H1 (cell line): ENCODE measurements at regions not wholly inside any gene's neighbourhood (a gene's known extent, or its start where the extent isn't known, plus 50 kb on each side); places are given as distances from the start of the nearest gene placed in this dataset.

Source experiments
- CTCF ChIA-PET: fragments of 300-600 bp; sonication (Branson Sonifier 250); formaldehyde crosslinking; loops from one replicate; lab custom pipeline; 2021; ENCODE audit not compliant: partially characterized antibody; lab: Charles Lee
- POLR2A ChIA-PET: fragments of 300-600 bp; sonication (Branson Sonifier 250); formaldehyde crosslinking; loops from one replicate; lab custom pipeline; 2021; ENCODE audit warnings: inconsistent platforms; ENCODE audit not compliant: partially characterized antibody; lab: Charles Lee
- DNase-seq, 2 experiments: peaks; one replicate each; pipeline versions ENCODE4 v3.0.0 to v3.0.0-alpha.2; 2010 to 2022; ENCODE audit warnings: low spot score in 2 of 2, low read depth in 1 of 2, mixed read lengths in 1 of 2
- FAIRE-seq: peaks from 2 replicates; lab custom pipeline; 2011; peaks lifted over from hg19 to GRCh38; lab: Jason Lieb, UNC
- H2AFZ ChIP-seq: 2 replicates; pipeline ENCODE4 v1.8.1; 2012; ENCODE audit warnings: low read length, inconsistent platforms
- H2AK5ac ChIP-seq: 2 replicates; pipeline ENCODE4 v1.6.1; 2013; ENCODE audit warnings: low read depth, low read length
- H2BK120ac ChIP-seq: replicated peaks from 2 replicates; pipeline ENCODE3; 2013; ENCODE audit warnings: low read depth, low read length, inconsistent platforms
- H2BK12ac ChIP-seq: 2 replicates; pipeline ENCODE4 v1.6.1; 2013; ENCODE audit warnings: low read depth, low read length
- H2BK15ac ChIP-seq: 2 replicates; pipeline ENCODE4 v1.6.1; 2013; ENCODE audit warnings: low read length
- H2BK20ac ChIP-seq: 2 replicates; pipeline ENCODE4 v1.6.1; 2013; ENCODE audit warnings: low read length
- H2BK5ac ChIP-seq: 2 replicates; pipeline ENCODE4 v1.6.1; 2013; ENCODE audit warnings: low read depth, low read length
- H3K14ac ChIP-seq: 2 replicates; pipeline ENCODE4 v1.6.1; 2013; ENCODE audit warnings: inconsistent platforms; ENCODE audit not compliant: insufficient read length
- H3K18ac ChIP-seq: 2 replicates; pipeline ENCODE4 v1.6.1; 2013; ENCODE audit warnings: low read length; ENCODE audit errors: extremely low read depth
- H3K23ac ChIP-seq: 2 replicates; pipeline ENCODE4 v1.6.1; 2013; ENCODE audit warnings: inconsistent platforms; ENCODE audit not compliant: insufficient read length
- H3K23me2 ChIP-seq: 2 replicates; pipeline ENCODE4 v1.6.1; 2013; ENCODE audit warnings: low read depth, low read length
- H3K27ac ChIP-seq: 2 replicates; pipeline ENCODE4 v1.6.1; 2011; ENCODE audit warnings: low read depth, low read length, inconsistent platforms
- H3K27me3 ChIP-seq, 4 experiments: replicated peaks in 1 of 4; 1 replicate in 1 of 4; 2 replicates in 3 of 4; pipeline versions ENCODE4 v1.6.1 to v1.8.1; 2011 to 2013; ENCODE audit warnings: low read length in 3 of 4, mild to moderate bottlenecking in 3 of 4, inconsistent platforms in 2 of 4, mixed read lengths in 2 of 4, moderate library complexity in 1 of 4; ENCODE audit not compliant: control insufficient read depth in 3 of 4, insufficient read depth in 3 of 4; ENCODE audit errors: extremely low read depth in 1 of 4
- H3K36me3 ChIP-seq, 4 experiments: 2 replicates each; pipeline versions ENCODE4 v1.6.1 to v1.8.1; 2011 to 2013; ENCODE audit warnings: mild to moderate bottlenecking in 4 of 4, low read length in 3 of 4, moderate library complexity in 2 of 4, control low read depth in 1 of 4, inconsistent platforms in 1 of 4; ENCODE audit not compliant: insufficient read depth in 4 of 4, control insufficient read depth in 2 of 4
- H3K4ac ChIP-seq: replicated peaks from 2 replicates; pipeline ENCODE3; 2013; ENCODE audit warnings: low read length, low read depth, mixed read lengths, inconsistent platforms; ENCODE audit not compliant: insufficient read length
- H3K4me1 ChIP-seq, 4 experiments: replicated peaks in 1 of 4; 1 replicate in 1 of 4; 2 replicates in 3 of 4; pipeline versions ENCODE4 v1.6.1 to v1.8.1; 2011 to 2013; ENCODE audit warnings: low read length in 3 of 4, inconsistent platforms in 2 of 4, mixed read lengths in 1 of 4; ENCODE audit not compliant: insufficient read depth in 4 of 4, control insufficient read depth in 3 of 4
- H3K4me2 ChIP-seq, 2 experiments: 2 replicates each; pipeline versions ENCODE4 v1.6.1 to v1.8.1; 2011 to 2013; ENCODE audit warnings: low read depth in 2 of 2, low read length in 2 of 2, control low read depth in 1 of 2, inconsistent platforms in 1 of 2, mild to moderate bottlenecking in 1 of 2; ENCODE audit not compliant: insufficient read depth in 1 of 2
- H3K4me3 ChIP-seq, 4 experiments: fragments of 200-600, 300-600 bp in 1 of 4; sonication (generic), shearing (Covaris generic), sonication (Bioruptor Twin) in 1 of 4; 2 replicates each; pipeline versions ENCODE4 v1.5.1 to v1.8.1; 2011 to 2016; ENCODE audit warnings: low read length in 4 of 4, low read depth in 3 of 4, control low read depth in 2 of 4, inconsistent platforms in 2 of 4, mild to moderate bottlenecking in 2 of 4, mixed read lengths in 1 of 4, moderate library complexity in 1 of 4; ENCODE audit not compliant: insufficient read depth in 2 of 4; ENCODE audit errors: extremely low read depth in 1 of 4
- H3K56ac ChIP-seq: replicated peaks from 2 replicates; pipeline ENCODE3; 2013; ENCODE audit warnings: low read depth, mild to moderate bottlenecking, mixed read lengths, low read length, inconsistent platforms; ENCODE audit not compliant: insufficient read length
- H3K79me1 ChIP-seq: 2 replicates; pipeline ENCODE4 v1.6.1; 2013; ENCODE audit warnings: low read depth, low read length, control low read depth
- H3K79me2 ChIP-seq, 2 experiments: 2 replicates each; pipeline versions ENCODE4 v1.6.1 to v1.8.1; 2012 to 2013; ENCODE audit warnings: low read length in 2 of 2, mild to moderate bottlenecking in 2 of 2, inconsistent platforms in 1 of 2; ENCODE audit not compliant: insufficient read depth in 2 of 2, control insufficient read depth in 1 of 2
- H3K9ac ChIP-seq, 4 experiments: replicated peaks in 1 of 4; 1 replicate in 1 of 4; 2 replicates in 3 of 4; pipeline versions ENCODE4 v1.6.1 to v1.8.1; 2011 to 2013; ENCODE audit warnings: low read depth in 3 of 4, low read length in 3 of 4, control low read depth in 2 of 4, mild to moderate bottlenecking in 2 of 4, moderate library complexity in 2 of 4, inconsistent platforms in 1 of 4; ENCODE audit errors: extremely low read depth in 1 of 4
- H3K9me3 ChIP-seq, 2 experiments: 2 replicates each; pipeline versions ENCODE4 v1.6.1 to v1.8.1; 2012 to 2013; ENCODE audit warnings: mild to moderate bottlenecking in 2 of 2, moderate library complexity in 2 of 2, control low read depth in 1 of 2, inconsistent platforms in 1 of 2, low read depth in 1 of 2, low read length in 1 of 2, mixed read lengths in 1 of 2; ENCODE audit not compliant: insufficient read depth in 2 of 2
- H4K20me1 ChIP-seq, 2 experiments: replicated peaks in 1 of 2; 2 replicates each; pipeline versions ENCODE3 to v1.8.1; 2011 to 2013; ENCODE audit warnings: inconsistent platforms in 2 of 2, low read length in 2 of 2, mild to moderate bottlenecking in 1 of 2; ENCODE audit not compliant: insufficient read depth in 2 of 2, control insufficient read depth in 1 of 2
- H4K5ac ChIP-seq: 2 replicates; pipeline ENCODE4 v1.6.1; 2013; ENCODE audit warnings: low read length, low read depth, mixed read lengths, inconsistent platforms; ENCODE audit not compliant: insufficient read length
- H4K8ac ChIP-seq: 2 replicates; pipeline ENCODE4 v1.8.0; 2013; ENCODE audit warnings: mild to moderate bottlenecking, moderate library complexity, low read length, inconsistent platforms; ENCODE audit not compliant: insufficient read depth; ENCODE audit errors: extremely low read depth
- H4K91ac ChIP-seq: replicated peaks from 2 replicates; pipeline ENCODE3; 2013; ENCODE audit warnings: low read length, mixed read lengths, inconsistent platforms; ENCODE audit not compliant: insufficient read length
- BRCA1 ChIP-seq: IDR thresholded peaks from 2 replicates; pipeline ENCODE4 v1.6.1; 2012; ENCODE audit warnings: low read depth, low read length, improper control_type of control experiment
- CBX5 ChIP-seq: fragments of 300-800, 300-1000 bp; sonication (generic); IDR thresholded peaks from 2 replicates; pipeline ENCODE4 v1.7.1; 2016; ENCODE audit warnings: antibody characterized with exemption, low read length, low read depth
- EP300 ChIP-seq, 2 experiments: IDR thresholded peaks; 1 replicate in 1 of 2; 2 replicates in 1 of 2; pipeline ENCODE4 v1.6.1; 2011 to 2012; ENCODE audit warnings: low read depth in 2 of 2, low read length in 2 of 2, mild to moderate bottlenecking in 2 of 2, borderline replicate concordance in 1 of 2, inconsistent platforms in 1 of 2, moderate library complexity in 1 of 2
- KDM1A ChIP-seq: fragments of 200-600, 300-600 bp; sonication (generic); IDR thresholded peaks from 2 replicates; pipeline ENCODE4 v1.7.1; 2016; ENCODE audit warnings: mild to moderate bottlenecking, low read length, borderline replicate concordance
- SIN3A ChIP-seq, 2 experiments: IDR thresholded peaks in 1 of 2; conservative IDR thresholded peaks in 1 of 2; 2 replicates each; pipeline ENCODE4 v1.6.1; 2011 to 2012; ENCODE audit warnings: low read length in 2 of 2, improper control_type of control experiment in 1 of 2, low read depth in 1 of 2, mild to moderate bottlenecking in 1 of 2
- SRF ChIP-seq: IDR thresholded peaks from 2 replicates; pipeline ENCODE4 v1.6.1; 2011; ENCODE audit warnings: mild to moderate bottlenecking, low read depth, low read length, moderate library complexity
- WGBS, 2 experiments: shearing (Covaris generic) in 1 of 2; methylation state at CpG; one replicate each; pipeline versions ENCODE4 v1.1.6 to v1.1.7; 2013 to 2015; ENCODE audit warnings: low lambda C conversion rate in 2 of 2, mixed read lengths in 2 of 2, inconsistent platforms in 1 of 2, low coverage in 1 of 2, missing lambda C conversion rate in 1 of 2; ENCODE audit not compliant: insufficient replicate concordance in 2 of 2, insufficient coverage in 1 of 2, insufficient read length in 1 of 2; ENCODE audit errors: extremely low coverage in 1 of 2, missing lambda C conversion rate in 1 of 2; 5-methylcytosine and 5-hydroxymethylcytosine counted together

DNA sequence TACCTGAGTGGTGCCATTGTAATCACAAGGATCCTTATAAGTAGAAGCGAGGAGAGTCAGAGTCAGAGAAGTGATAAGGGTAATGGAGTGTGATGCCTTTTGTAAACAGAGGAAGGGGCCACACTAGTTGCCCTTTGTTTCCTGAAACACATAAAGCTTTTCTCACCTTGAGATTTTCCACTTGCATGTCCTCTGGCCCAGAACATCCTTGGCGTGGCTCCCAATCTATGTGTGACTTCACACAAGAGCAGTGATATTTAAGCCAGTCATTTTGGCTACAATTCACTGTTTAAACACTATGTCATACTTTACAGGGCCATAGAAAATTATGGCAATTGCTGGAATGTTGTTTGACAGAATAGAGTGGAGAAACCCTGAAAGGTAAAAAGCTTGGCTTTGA lies 121.2 kb upstream of the BTN3A2 start:
- Histone ChIP-seq H3K4ac (peak overlapping the region; percentile 3), H4K8ac (no peak overlapping the region), H3K23ac (no peak overlapping the region), H3K9me3 (no peaks in the 10 kb centered on the region; a peak in 1 of 4 replicates), H3K9ac (peak overlapping the region in 1 of 4 experiments; percentile 76; a peak in 1 of 7 replicates), H3K4me1 (peaks cover 1 to 10% (median 5%) of the 10 kb centered on the region in 4 experiments), H3K27ac (no peak overlapping the region), H2AFZ (no peak overlapping the region), H3K36me3 (no peaks in the 10 kb centered on the region), H2BK12ac (peak overlapping the region; percentile 5; the same call in 1 of the 2 replicates), H3K79me2 (no peaks in the 10 kb centered on the region), H4K20me1 (no peaks in the 10 kb centered on the region), H3K4me3 (no peak overlapping the region), H3K56ac (no peak overlapping the region), H3K79me1 (no peaks in the 10 kb centered on the region), H3K4me2 (no peak overlapping the region), H2BK15ac (no peak overlapping the region), H2BK5ac (peak overlapping the region; percentile 21; the same call in 1 of the 2 replicates), H2BK20ac (no peak overlapping the region), H4K91ac (peak overlapping the region; percentile 7), H2AK5ac (no peak overlapping the region), H3K18ac (no peak overlapping the region), H4K5ac (no peak overlapping the region), H3K14ac (no peak overlapping the region), H3K27me3 (no peaks in the 10 kb centered on the region), H3K23me2 (peaks cover 11% of the 10 kb centered on the region), H2BK120ac (no peak overlapping the region)
- TF ChIP-seq EP300 (IDR thresholded peaks at IDR 0.05; ENCODE audit: borderline replicate concordance in 1 of 2, low read depth in 2 of 2, low read length in 2 of 2): no peak
- no peak for TF ChIP-seq SRF
- no peak for TF ChIP-seq BRCA1
- TF ChIP-seq KDM1A: no peak
- TF ChIP-seq CBX5: no peak
- no peak for TF ChIP-seq SIN3A (conservative IDR thresholded peaks at IDR 0.05 in 1 of 2, IDR thresholded peaks at IDR 0.05 in 1 of 2; ENCODE audit: low read depth in 1 of 2, low read length in 2 of 2)
- POLR2A ChIA-PET: interaction anchor here (0.6 to 7.8 kb wide), 14 partner anchors 39 to 1627 kb away, joined by 3 to 97 read pairs (median 18); a partner anchor contains a TSS
- FAIRE-seq (no peak), DNase-seq (no peak)
- WGBS, 2 experiments: 89% methylated on average over 2 of the region's 2 CpGs; no CpG with 5 or more reads in 1 of the 2 experiments
- CTCF ChIA-PET: interaction anchor here (1.1 kb wide), 1 partner anchor 18 kb away, joined by 4 read pairs; no protein-coding TSS in a partner anchor
